Fibroblast of skin of scalp (primary cell): ENCODE measurements at regions not wholly inside any gene's neighbourhood (a gene's known extent, or its start where the extent isn't known, plus 50 kb on each side); places are given as distances from the start of the nearest gene placed in this dataset.
"Not testable (repeated sequence)": the region's sequence is repeated elsewhere in the genome, so short reads cannot be mapped to it uniquely, and the experiment has no call there.

Experiments used
- DNase-seq: peaks from one replicate; pipeline ENCODE4 v3.0.0-alpha.2; 2013

DNA sequence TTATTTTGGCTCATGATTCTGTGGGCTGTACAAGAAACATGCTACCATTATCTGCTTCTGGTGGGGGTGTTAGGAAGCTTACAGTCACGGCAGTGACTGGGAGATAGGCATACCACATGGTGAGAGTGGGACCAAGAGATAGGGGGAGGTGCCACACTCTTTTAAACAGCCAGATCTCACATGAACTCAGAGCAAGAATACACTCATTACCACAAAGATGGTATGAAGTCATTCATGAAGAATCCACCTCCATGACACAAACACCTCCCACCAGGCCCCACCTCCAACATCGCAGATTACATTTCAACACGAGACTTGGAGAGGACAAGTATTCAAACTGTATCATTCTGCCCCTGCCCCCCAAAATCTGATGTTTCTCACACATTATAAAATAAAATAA is 2396.7 kb downstream of the PCDH7 start:
- peak; percentile 35 for DNase-seq

DNA sequence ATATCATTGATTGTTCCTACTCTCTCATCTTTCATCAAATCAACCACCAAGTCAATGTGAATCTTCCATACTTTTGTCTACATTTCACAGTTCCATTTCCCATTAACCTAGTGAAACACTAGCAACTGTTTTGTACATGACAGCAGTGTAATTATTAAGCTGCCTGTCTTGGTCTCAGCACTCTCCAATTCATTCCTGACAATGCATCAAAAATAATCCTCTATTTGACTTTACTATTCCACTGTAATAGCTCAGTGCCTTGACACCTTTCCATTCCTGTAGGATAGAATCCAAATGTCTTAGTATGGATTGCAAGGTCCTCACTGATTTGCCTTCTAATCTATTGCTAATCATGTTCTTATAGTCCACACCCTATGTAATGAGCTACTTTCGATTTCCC is 2405.8 kb downstream of the PCDH7 start:
- DNase-seq = no peak

DNA sequence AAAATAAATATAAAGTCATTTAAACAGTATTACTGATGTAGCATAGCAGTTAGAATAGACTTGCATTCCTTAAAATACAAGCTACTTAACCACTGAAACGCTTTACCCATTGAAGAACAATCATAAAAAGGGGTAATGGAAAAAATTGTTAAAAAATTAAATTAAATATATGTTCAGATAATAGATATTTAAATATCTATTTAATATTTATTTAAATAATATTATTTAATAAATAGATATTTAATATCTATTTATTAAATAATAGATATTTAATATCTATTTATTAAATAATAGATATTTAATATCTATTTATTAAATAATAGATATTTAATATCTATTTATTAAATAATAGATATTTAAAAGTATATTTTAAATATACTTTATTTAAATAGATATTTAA is 2410.5 kb downstream of the PCDH7 start:
- not testable (repeated sequence) for DNase-seq

DNA sequence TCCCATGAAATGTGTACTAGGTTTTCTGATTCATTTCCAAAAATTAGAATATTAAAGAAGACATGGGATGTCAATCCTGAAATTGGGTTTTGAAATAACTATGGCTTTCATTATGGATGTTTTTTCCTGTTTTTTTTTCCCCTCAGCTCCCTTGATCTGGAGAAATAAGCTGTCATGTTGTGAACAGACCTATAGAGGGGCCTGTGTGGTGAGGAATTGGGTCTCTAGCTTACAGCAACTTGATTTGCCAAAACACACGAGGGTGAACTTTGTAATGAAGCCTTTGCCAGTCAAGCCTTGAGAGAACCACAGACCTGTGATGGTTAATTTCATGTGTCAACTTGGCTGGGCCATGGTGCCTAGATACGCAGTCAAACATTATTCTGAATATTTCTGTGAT is 2413.6 kb downstream of the PCDH7 start:
- no peak for DNase-seq

DNA sequence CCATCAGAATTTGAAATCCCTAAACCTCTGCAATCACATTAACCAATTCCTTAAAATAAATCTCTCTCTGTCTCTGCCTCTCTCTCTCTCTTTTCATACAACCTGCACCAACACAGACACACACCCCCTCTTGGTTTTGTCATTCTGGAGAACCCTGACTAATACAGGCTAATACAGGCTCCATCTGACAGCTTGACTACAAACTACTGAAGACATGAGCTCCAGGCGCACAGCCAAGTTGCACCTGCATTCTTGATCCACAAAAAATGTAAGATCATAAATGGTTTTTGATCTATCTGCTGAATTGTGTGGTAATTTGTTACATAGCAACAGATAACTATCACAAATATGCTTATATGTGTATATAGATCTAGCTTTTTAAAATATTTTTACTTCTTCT is 2414.2 kb downstream of the PCDH7 start:
- no peak for DNase-seq

DNA sequence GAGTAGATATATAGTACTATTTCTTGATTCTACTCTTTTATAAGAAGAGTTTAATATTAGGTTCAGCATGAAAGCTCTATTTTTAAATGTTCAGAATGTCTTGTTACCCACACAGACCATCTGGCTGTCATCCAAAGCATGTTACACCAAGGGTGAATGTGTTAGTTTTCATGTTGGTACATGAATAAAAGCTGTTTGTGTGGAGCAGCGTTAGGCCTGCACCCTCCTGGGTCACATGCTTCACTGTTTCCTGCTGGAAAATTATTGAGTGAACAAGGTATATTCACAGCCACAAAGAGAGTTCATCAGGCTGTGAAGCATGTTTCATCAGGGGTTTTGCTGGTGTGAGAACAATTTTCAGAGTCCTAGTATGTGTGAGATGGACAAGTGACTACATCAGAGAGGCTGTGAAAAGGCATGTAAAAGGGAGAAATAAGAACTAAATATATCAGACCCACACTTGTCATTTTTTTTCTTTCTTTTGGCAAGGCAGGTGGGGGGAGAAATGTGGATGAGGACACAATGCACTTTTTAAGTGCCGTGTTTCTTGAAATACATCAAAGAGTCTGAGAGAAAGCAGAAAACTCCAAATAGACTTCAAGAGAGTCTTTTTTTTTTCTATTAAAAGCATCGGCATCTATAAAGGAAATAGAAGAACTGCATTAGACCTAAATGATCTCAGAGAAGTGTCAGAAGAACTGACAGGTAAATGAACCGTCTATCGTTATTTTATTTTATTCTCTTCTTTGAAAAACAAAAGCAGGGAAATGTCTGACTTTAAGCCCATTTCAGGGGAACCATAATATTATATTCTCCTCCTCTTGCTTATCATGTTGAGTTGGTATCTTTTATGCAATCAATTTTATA is 2429.7 kb downstream of the PCDH7 start:
- DNase-seq = no peak

DNA sequence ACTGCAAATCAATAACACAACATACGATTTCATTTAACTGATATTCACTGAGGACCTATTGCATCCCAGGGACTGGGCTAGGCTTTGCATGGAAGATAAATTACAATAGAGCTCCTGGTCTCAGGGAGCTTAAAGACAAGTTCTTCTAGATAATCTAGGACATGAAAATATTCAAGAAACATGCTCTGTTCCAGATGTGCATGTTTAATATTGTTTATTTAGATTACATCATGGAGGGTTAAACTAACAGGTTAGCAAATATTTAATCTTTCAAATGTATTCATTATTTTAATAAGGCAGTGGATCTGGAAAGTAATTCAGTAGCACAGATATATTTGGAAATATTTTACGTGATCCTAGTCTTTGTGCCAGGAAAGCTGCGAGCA is 2430.3 kb downstream of the PCDH7 start:
- DNase-seq = no peak

DNA sequence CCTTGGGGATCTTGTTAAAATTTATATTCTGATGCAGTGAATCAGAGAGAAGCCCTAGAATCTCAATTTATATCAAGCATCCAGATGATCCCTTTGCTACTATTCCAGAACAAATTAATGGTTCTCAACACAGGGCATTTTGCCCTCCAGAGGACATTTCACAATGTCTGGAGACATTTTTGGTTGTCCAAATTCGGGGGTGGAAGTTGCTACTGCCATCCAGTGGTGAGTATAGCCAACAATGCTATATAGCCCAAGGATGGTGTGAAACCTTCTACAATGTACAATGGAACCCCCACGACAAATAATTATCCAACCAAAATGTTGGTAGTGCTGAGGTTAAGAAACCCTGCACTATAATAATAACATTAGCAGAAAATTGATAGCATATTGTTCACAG is 2440.0 kb downstream of the PCDH7 start:
- DNase-seq = peak; percentile 62

DNA sequence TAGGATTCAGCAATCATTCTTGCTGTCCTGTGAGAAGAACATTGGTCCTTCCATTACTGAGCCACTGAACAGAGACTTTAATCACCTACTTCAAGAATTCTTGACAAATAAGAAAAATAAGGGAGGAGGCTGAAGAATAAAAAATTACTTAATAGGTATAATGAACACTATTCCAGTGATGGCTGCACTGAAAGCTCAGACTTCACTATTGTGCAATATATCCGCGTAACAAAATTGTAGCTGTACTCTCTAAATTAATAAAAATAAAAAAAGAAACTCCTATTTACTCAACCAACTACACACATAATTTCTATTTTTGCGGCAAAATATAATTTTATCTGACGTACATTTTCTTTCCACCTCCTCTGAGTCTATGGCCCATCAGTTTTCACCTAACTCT is 2441.0 kb downstream of the PCDH7 start:
- DNase-seq = no peak

DNA sequence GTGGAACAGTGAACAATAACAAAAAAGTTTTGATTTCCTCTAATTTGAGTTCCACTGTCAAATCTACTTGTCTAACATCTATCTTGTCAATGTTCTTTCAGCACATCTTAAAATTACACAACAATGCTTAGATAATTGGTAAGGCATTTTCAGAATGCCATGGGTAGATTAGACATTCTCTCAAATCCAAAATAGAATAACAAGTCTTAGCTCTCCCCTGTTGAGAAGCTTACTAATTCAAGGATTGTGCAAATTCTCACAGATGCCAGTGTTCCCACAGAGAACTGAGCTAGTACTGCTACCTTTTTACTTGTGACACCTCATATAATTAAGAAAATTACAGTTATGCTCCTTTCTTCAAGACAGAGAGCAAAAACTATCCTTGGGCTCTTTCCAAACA is 2442.0 kb downstream of the PCDH7 start:
- peak; percentile 13 for DNase-seq

DNA sequence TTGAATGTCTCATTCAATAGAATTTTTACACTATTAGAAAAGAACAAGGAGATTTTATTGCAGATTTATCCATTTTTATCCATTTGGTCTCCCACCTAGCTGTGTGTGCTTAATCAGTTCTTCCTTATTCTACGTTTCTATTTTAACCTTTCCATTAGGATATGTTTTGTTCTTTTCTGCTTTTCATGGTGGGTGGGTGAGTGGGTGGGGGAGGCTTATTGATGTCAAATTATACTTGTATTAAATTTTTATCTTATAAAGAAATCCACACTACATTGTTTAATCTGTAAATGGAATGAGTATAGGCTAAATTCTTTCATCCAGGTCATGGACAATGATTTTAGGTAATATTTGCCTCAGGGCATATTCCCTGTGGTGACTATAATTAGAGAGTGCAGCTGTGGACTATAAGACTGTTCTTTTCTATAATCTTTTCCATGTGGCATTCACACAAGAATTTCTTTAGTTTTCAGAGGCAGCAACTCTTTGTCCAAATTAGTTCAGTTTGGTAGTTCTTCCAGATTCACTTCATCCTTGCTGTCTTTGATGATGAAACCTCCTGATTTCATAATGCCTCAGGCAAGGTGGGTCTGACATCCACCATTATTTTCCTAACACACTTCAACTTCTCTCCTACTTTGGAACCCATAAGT is 2451.8 kb downstream of the PCDH7 start:
- DNase-seq = no peak

DNA sequence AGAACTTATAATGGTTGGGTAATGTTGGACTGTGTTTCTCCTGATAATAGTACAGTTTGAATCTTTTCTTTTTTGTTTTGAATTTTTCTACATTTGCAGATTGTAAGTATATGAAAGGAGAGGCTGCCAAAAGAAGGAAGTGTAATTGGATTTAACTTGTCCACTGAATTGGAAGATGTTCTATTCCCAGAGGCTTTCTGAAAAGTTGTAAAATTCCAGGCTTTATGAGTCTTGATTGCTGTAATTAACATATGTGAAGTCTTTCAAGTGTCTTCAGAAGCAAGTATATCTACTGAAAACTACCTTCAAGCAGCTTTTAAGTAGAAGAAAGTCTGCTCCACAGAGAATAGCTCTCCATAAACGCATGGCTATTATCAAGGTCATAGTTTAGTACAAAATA is 2456.4 kb downstream of the PCDH7 start:
- no peak for DNase-seq

DNA sequence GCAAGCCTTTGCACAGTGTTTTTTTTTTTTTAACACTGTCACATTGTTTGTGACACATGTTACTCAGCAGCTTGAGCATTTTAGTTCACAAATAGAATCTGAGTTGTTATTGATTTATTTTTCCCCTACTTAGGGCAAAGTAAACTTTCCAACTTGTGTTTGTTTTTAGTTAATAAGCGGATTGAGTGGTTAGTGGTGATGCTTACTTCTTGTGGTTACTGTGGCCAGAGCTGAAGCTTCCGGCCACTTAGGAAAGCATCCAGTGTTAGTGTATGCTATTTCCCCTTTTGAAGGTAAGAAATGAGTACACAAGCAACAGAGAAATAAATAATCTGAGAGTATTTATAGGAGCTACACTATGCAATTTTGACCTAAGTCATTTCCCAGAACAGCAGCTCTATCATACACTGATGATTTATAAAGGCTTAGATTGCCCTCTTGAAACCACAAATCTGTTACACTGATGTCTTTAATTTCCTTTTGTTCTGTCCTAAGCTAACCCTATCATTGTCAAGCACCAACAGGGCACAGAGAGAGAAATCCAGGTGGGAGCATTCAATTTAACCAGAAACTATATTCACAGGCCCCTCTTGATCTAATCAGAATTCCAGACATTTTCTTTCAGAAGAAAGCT is 2464.6 kb downstream of the PCDH7 start:
- DNase-seq = no peak

DNA sequence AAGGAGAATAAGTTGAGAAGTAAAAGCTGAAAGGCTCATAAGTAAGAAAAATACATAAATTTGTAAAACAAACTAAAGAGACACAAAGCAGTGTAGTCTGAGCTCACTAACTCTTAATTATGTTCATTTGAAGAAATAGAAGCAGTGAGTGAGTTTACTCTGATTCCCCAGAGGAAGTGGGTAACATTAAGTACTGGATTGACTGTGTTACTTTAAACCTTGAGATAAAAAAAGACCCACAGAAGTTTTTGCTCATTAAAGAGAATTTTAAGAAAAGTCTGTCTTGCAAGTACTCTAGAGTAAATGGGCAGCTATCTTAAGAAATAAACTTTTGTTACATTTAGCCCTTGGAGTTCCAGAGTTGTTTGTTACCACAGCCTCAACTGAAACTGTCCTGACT is 2466.9 kb downstream of the PCDH7 start:
- DNase-seq = no peak

DNA sequence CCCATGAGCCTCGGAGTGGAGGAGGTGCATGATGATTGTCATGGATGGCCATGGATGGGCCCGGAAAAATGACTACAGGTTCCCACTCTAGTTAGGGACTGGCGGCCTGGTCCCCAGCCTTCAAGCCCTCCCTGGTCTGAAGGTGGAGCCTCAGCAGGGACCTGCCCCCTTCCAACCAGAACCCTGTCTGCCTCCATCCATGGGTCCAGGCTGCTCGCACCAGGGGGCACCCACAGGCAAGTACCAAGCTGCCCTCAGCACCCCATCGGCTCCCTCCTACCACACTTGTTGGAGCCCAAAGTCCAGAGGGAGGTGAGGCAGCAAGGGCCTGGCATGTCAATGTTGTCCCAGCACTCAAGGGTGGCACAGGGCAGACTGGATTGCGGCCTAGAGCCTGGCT is 2468.6 kb downstream of the PCDH7 start:
- no peak for DNase-seq

DNA sequence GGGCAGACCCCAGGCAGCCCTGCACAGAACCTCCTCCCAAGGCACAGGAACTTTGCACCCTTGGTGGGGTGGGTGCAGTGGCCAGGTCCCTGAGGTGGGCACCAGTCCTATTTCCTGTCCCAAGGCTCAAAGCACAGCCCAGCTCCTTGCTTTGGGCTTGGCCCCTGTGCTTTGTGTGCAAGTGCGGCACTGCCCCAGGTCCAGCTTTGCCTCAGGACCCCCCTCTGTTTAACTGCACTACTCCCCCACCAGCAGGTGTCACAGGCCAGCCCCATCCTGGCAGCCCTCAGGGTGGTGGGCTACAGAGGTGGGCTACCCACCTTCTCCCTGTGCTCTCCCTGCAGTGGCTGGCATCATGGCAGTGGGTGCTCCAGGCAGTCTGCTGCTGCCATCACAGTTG is 2469.0 kb downstream of the PCDH7 start:
- no peak for DNase-seq

DNA sequence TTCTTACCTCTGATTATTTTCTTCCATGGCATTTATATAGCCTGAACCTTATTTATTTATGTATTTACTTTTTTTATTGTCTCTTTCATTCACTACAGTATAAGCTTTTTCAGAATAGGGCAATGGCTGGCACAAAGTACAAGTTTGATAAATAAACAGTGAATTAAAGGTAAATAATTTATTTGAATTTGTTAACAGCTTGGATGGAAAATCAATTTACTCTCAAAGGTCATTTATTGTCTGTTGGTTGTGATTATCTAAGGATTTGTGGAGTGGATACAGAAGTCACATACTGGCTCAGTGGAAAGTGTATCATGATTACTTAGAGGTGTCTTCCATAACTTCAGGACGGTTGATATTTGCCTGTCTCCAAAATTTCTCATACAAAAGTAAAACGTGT is 2472.9 kb downstream of the PCDH7 start:
- no peak for DNase-seq

DNA sequence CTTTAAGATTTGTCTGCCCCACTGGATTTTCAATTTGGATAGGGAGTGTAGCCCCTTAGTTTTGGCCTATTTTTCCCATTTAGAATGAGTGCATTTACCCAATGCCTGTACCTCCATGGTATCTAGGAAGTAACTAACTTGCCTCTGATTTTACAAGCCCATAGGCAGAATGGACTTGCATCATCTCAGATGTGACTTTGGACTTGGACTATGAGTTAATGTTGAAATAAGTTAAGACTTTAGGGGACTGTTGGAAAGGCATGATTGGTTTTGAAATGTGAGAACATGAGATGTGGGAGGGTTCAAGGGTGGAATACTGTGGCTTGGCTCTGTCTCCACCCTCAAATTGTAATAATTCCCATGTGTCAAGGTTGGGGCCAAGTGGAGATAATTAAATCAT is 2480.2 kb downstream of the PCDH7 start:
- no peak for DNase-seq

DNA sequence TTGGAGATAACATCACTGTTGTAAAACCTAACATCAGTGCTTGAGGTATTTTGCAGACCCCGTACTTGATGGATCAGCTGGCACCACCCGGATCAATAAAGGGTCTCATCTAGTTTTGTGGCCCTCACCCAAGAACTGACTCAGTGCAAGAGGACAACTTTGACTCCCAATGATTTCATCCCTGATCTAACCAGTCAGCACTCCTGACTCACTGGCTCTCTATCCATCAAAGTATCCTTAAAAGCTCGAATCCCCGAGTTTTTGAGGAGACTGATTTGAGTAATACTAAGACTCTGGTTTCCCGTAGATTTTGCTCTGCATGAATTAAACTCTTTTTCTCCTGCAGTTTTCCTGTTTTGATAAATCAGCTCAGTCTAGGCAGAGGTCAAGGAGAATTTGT is 2498.1 kb downstream of the PCDH7 start:
- no peak for DNase-seq

DNA sequence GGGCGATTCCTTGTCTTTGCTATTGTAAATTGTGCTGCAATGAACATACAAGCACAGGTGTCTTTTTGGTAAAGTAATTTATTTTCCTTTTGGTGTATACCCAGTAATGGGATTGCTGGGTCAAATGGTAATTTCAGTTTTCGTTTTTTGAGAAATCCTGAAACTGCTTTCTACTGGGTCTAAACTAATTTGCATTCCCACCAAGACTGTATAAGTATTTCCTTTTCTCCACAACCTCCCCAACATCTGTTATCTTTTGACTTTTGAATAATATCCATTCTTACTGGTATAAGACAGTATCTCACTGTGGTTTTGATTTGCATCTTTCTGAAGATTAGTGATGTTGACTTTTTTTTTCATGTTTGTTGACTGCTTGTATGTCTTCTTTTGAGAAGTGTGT is 2506.0 kb downstream of the PCDH7 start:
- no peak for DNase-seq

DNA sequence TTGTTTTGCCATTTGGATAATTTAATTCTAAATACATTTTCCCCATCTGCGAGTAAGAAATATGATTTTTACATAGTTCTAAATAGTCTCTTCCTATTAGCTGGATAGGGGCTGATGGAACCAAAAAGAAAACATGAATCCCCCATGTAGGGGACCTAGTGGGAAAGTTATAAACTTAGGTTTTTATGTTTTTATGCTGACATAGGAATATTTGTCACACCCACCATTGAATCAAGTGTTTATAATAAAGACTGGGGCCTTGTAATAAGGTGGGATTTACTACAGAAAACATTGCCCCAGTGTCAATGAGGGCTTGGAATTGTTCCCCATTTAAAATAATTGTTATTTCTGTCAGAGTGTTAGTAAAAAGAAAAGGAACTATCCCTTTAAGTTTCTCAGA is 2506.6 kb downstream of the PCDH7 start:
- no peak for DNase-seq

DNA sequence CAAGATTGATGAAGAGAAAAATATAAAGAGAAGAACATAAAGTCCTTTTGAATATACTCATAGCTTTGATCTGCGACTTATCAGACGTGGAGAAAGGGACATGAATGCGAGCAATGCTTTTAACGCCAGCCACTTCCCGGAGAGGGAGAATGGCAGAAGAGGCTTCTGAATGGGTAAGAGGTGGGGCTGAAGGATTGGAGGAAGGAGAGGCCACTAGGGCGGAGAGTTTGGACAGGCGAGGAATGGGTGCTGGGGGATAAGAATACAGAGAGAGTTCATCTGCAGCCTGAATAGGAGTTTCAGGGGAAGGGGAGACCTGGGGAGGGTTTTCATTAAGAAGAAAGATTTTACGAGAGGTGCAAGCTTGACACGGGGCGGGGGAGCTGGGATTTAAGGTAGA is 2534.9 kb downstream of the PCDH7 start:
- no peak for DNase-seq

DNA sequence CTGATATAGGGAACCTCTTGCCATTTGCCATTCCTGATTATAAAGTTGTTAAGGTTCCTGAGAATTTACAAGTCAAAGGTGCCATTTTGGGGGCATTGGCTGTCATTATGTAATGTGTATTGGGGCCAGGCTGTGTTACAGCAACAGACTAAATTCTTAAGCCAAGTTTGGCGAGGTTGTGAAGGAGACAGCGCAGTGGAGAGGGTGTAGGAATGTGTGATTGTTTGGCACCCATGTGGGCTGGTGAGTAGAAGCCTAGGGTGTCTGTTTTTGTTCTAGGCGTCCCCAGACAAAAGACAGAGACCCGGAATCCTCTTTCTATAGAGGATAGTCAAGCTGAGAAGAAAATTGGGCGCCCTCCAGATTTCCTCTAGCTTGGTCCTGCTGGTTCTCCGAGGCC is 2535.3 kb downstream of the PCDH7 start:
- no peak for DNase-seq

DNA sequence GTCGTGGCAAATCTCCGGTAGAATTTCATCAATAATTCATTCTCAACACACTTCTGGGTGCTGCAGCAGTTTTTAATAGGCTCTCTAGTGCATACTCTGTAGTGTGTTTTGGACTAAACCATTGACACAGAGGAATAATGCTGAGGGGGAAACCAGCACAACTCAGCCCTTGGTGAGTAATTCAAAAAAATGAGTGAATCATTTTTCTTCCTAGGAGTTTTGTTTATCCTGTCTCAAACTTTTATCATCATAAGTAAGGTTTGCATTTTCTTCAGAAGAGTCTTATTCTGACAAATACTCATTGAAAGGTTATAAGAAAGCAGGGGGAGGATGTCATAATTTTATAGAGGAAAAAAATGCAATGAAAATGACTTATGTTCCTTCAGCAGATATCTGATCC is 2542.7 kb downstream of the PCDH7 start:
- DNase-seq = peak; percentile 48
